ENCODE measurements at regions not wholly inside any gene's neighbourhood (a gene's known extent, or its start where the extent isn't known, plus 50 kb on each side); places are given as distances from the start of the nearest gene placed in this dataset.

GRCh38 chr6:102907181-102907580 lies 1513.7 kb downstream of the GRIK2 start:
- H3K36me3 ChIP-seq (ENCODE audit: low read depth, missing control alignments), result no peaks in the 10 kb centered on the region
- intact Hi-C loops (cut with DNase I; ENCODE audit: low total_unique reads), result no loop called here
- 61 to 69% methylated on average over 6 of the region's 6 CpGs for WGBS, 2 donors
- DNase-seq, result no peak
- no peaks in the 10 kb centered on the region for H3K4me1 ChIP-seq
- H3K9me3 ChIP-seq, result no peaks in the 10 kb centered on the region
- no peak overlapping the region for H3K4me3 ChIP-seq
- H3K27me3 ChIP-seq, result no peaks in the 10 kb centered on the region
- TF ChIP-seq POLR2A (IDR thresholded peaks at IDR 0.05), result no peak
- no peak for TF ChIP-seq CTCF (IDR thresholded peaks at IDR 0.05)
- no peak overlapping the region for H3K27ac ChIP-seq

- no peaks in the 10 kb centered on the region for H3K4me1 ChIP-seq
- H3K27ac ChIP-seq, result no peak overlapping the region
- no peak for DNase-seq
- H3K9me3 ChIP-seq, result no peaks in the 10 kb centered on the region
- intact Hi-C loops (cut with DNase I; ENCODE audit: low total_unique reads), result no loop called here
- H3K27me3 ChIP-seq, result no peaks in the 10 kb centered on the region
- H3K36me3 ChIP-seq (ENCODE audit: low read depth, missing control alignments), result no peaks in the 10 kb centered on the region
- 20 to 23% methylated on average over 1 of the region's 1 CpG for WGBS, 2 donors
- TF ChIP-seq POLR2A (IDR thresholded peaks at IDR 0.05), result no peak
- TF ChIP-seq CTCF (IDR thresholded peaks at IDR 0.05), result no peak
- H3K4me3 ChIP-seq, result no peak overlapping the region
Measured at GRCh38 chr6:102902471-102902870, 1509.0 kb downstream of the GRIK2 start.

- intact Hi-C loops (cut with DNase I; ENCODE audit: low total_unique reads), result no loop called here
- Histone ChIP-seq H3K4me1 (no peaks in the 10 kb centered on the region), H3K4me3 (no peak overlapping the region), H3K27ac (no peak overlapping the region), H3K36me3 (ENCODE audit: low read depth, missing control alignments) (no peaks in the 10 kb centered on the region), H3K27me3 (no peaks in the 10 kb centered on the region), H3K9me3 (no peaks in the 10 kb centered on the region)
- no peak for TF ChIP-seq POLR2A (IDR thresholded peaks at IDR 0.05)
- TF ChIP-seq CTCF (IDR thresholded peaks at IDR 0.05), result no peak
- WGBS, 2 donors, result 57 to 74% methylated on average over 4 of the region's 4 CpGs
- DNase-seq, result no peak
Measured at GRCh38 chr6:102895683-102896082, 1502.2 kb downstream of the GRIK2 start.

- no peak for DNase-seq
- intact Hi-C loops (cut with DNase I; ENCODE audit: low total_unique reads), result no loop called here
- Histone ChIP-seq H3K27ac (no peak overlapping the region), H3K27me3 (no peaks in the 10 kb centered on the region), H3K36me3 (ENCODE audit: low read depth, missing control alignments) (no peaks in the 10 kb centered on the region), H3K9me3 (no peaks in the 10 kb centered on the region), H3K4me3 (no peak overlapping the region), H3K4me1 (no peaks in the 10 kb centered on the region)
- TF ChIP-seq CTCF (IDR thresholded peaks at IDR 0.05) (no peak), POLR2A (IDR thresholded peaks at IDR 0.05) (no peak)
- WGBS, 2 donors, result 79 to 86% methylated on average over 2 of the region's 2 CpGs
Measured at GRCh38 chr6:102885165-102885564, 1491.7 kb downstream of the GRIK2 start.

- Histone ChIP-seq H3K36me3 (ENCODE audit: low read depth, missing control alignments) (no peaks in the 10 kb centered on the region), H3K4me1 (no peaks in the 10 kb centered on the region), H3K4me3 (no peak overlapping the region), H3K9me3 (no peaks in the 10 kb centered on the region), H3K27ac (no peak overlapping the region), H3K27me3 (no peaks in the 10 kb centered on the region)
- 62 to 65% methylated on average over 2 of the region's 2 CpGs for WGBS, 2 donors
- intact Hi-C loops (cut with DNase I; ENCODE audit: low total_unique reads), result no loop called here
- no peak for DNase-seq
- no peak for TF ChIP-seq POLR2A (IDR thresholded peaks at IDR 0.05)
- no peak for TF ChIP-seq CTCF (IDR thresholded peaks at IDR 0.05)
Measured at GRCh38 chr6:102853249-102853955, 1459.9 kb downstream of the GRIK2 start.

All from testis (tissue), 2 donors.